ENCODE measurements at regions not wholly inside any gene's neighbourhood (a gene's known extent, or its start where the extent isn't known, plus 50 kb on each side); places are given as distances from the start of the nearest gene placed in this dataset.

GRCh38 chr5:109533751-109534272 lies 124.0 kb upstream of the PJA2 start:
- TF ChIP-seq, protein P1, sequence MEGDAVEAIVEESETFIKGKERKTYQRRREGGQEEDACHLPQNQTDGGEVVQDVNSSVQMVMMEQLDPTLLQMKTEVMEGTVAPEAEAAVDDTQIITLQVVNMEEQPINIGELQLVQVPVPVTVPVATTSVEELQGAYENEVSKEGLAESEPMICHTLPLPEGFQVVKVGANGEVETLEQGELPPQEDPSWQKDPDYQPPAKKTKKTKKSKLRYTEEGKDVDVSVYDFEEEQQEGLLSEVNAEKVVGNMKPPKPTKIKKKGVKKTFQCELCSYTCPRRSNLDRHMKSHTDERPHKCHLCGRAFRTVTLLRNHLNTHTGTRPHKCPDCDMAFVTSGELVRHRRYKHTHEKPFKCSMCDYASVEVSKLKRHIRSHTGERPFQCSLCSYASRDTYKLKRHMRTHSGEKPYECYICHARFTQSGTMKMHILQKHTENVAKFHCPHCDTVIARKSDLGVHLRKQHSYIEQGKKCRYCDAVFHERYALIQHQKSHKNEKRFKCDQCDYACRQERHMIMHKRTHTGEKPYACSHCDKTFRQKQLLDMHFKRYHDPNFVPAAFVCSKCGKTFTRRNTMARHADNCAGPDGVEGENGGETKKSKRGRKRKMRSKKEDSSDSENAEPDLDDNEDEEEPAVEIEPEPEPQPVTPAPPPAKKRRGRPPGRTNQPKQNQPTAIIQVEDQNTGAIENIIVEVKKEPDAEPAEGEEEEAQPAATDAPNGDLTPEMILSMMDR (IDR thresholded peaks at IDR 0.05; ENCODE audit: insufficient read depth, low read depth, low read length, missing control alignments) = no peak
- DNase-seq (ENCODE audit: low read depth) = no peak
- no peak overlapping the region for H3K4me3 ChIP-seq (ENCODE audit: low read length)

GRCh38 chr5:109532773-109533364 lies 123.1 kb upstream of the PJA2 start:
- H3K4me3 ChIP-seq (ENCODE audit: low read length) = no peak overlapping the region
- DNase-seq (ENCODE audit: low read depth) = no peak
- TF ChIP-seq, protein P1 (IDR thresholded peaks at IDR 0.05; ENCODE audit: insufficient read depth, low read depth, low read length, missing control alignments) = no peak

DNA sequence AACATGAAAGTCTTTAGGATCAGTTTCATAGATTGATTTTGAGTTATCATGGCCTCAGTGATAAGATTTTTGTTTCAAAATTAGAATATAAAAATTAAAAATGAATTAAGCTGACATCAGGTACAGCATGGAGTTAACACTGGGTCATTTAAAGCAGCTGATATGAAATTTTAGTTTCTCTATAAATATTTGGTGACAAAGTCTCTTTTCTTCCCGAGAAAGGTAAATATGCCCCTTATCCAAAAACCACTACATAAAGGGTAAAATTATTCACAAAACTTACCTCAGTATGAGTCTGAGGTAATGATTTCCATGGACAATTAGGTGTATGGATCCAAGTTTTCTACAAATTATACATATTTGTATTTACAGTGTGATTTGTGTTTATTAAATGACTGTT lies 121.5 kb upstream of the PJA2 start:
- DNase-seq (ENCODE audit: low read depth) = no peak
- no peak overlapping the region for H3K4me3 ChIP-seq (ENCODE audit: low read length)
- TF ChIP-seq, protein P1 (IDR thresholded peaks at IDR 0.05; ENCODE audit: insufficient read depth, low read depth, low read length, missing control alignments) = no peak

DNA sequence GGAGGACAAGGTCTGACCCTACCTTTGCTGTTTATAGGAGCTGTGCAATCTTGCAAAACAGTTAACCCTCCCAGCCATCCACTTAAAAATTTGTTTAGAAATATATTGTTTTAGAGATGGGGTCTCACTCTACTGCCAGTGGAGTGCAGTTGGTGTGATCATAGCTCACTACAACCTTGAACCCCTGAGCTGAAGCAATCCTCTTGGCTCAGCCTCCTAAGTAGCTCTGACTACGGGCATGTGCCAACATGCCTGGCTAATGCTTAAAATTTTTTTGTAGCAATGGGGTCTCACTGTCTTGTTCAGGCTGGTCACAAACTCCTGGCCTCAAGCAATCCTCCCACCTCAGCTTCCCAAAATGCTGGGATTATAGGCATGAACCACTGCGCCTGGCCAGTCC lies 120.2 kb upstream of the PJA2 start:
- DNase-seq (ENCODE audit: low read depth) = no peak
- no peak overlapping the region for H3K4me3 ChIP-seq (ENCODE audit: low read length)
- TF ChIP-seq, protein P1 (IDR thresholded peaks at IDR 0.05; ENCODE audit: insufficient read depth, low read depth, low read length, missing control alignments) = no peak

- DNase-seq (ENCODE audit: low read depth) = peak; percentile 60
Measured at GRCh38 chr5:109529520-109529919, 119.7 kb upstream of the PJA2 start.

DNA sequence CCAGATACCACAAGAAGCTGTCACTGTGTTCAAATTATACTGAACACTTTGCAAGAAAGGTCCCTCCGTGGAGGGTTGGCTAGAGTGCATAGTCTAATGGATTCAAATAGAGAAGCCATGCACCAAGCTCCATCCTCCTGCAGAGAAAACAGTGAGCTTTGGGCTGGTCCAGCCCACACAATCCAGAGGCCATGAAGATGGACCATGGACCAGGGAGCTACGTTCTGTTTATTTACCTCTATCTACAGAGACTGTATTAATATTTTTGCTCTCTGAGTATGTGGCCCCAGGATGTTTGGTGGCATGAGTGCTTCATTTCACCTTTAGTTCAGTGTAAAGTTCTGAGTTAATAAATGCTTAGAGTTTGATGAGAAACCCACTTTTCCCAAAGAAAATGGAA lies 114.8 kb upstream of the PJA2 start:
- TF ChIP-seq, protein P1 (IDR thresholded peaks at IDR 0.05; ENCODE audit: insufficient read depth, low read depth, low read length, missing control alignments) = no peak
- no peak overlapping the region for H3K4me3 ChIP-seq (ENCODE audit: low read length)
- DNase-seq (ENCODE audit: low read depth) = no peak

More at GRCh38 chr5:109529520-109529919, 119.7 kb upstream of the PJA2 start:
- TF ChIP-seq, protein P1 (IDR thresholded peaks at IDR 0.05; ENCODE audit: insufficient read depth, low read depth, low read length, missing control alignments) = no peak
- H3K4me3 ChIP-seq (ENCODE audit: low read length) = no peak overlapping the region

DNA sequence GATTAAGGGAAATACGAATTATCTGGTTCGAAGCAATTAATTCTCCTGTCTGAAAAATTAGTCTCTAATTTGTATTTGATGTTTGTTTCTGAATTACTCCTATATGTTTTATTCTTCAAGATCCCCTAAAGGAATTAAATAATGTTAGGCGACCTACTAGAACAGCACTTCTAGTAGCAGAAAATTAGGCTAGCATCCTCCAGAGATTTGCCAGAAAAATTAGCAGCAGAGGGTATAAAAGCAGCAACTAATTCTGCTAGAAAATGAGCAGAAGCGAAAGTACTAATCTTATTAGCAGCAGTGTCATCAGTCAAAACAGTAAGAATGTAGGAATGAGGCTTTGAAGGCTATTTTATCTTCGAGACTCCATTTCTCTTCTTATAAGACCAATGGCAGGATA lies 114.3 kb upstream of the PJA2 start:
- no peak overlapping the region for H3K4me3 ChIP-seq (ENCODE audit: low read length)
- TF ChIP-seq, protein P1 (IDR thresholded peaks at IDR 0.05; ENCODE audit: insufficient read depth, low read depth, low read length, missing control alignments) = no peak
- no peak for DNase-seq (ENCODE audit: low read depth)

All from epithelial cell of esophagus (primary cell).